ENCODE measurements at regions not wholly inside any gene's neighbourhood (a gene's known extent, or its start where the extent isn't known, plus 50 kb on each side); places are given as distances from the start of the nearest gene placed in this dataset.

GRCh38 chr5:174348311-174348981 lies 302.9 kb downstream of the NSG2 start:
- Mint-ChIP-seq H3K27me3 (peaks cover 16% of the 10 kb centered on the region), H3K36me3 (no peaks in the 10 kb centered on the region), H3K27ac (no peak overlapping the region), H3K4me3 (no peak overlapping the region), H3K4me1 (ENCODE audit: unreplicated experiment) (peaks cover under 1% of the 10 kb centered on the region), H3K9me3 (no peaks in the 10 kb centered on the region)
- no peak for TF ChIP-seq CTCF (conservative IDR thresholded peaks at IDR 0.05)
- no peak for DNase-seq (ENCODE audit: extremely low spot score, unreplicated experiment)

GRCh38 chr5:174352681-174353080 lies 307.2 kb downstream of the NSG2 start:
- DNase-seq (ENCODE audit: extremely low spot score, unreplicated experiment), result no peak
- no peak for TF ChIP-seq CTCF (conservative IDR thresholded peaks at IDR 0.05)
- no peaks in the 10 kb centered on the region for H3K4me1 Mint-ChIP-seq (ENCODE audit: unreplicated experiment)
- H3K4me3 Mint-ChIP-seq, result no peak overlapping the region
- no peaks in the 10 kb centered on the region for H3K36me3 Mint-ChIP-seq
- H3K27me3 Mint-ChIP-seq, result peaks cover 17% of the 10 kb centered on the region
- peaks cover 5% of the 10 kb centered on the region for H3K9me3 Mint-ChIP-seq
- H3K27ac Mint-ChIP-seq, result no peak overlapping the region

- peaks cover 13% of the 10 kb centered on the region for H3K4me1 Mint-ChIP-seq (ENCODE audit: unreplicated experiment)
- peak overlapping the region; percentile 72 for H3K27ac Mint-ChIP-seq
- no peak for TF ChIP-seq CTCF (conservative IDR thresholded peaks at IDR 0.05)
- DNase-seq (ENCODE audit: extremely low spot score, unreplicated experiment), result no peak
- peaks cover 5% of the 10 kb centered on the region for H3K9me3 Mint-ChIP-seq
- H3K36me3 Mint-ChIP-seq, result no peaks in the 10 kb centered on the region
- H3K4me3 Mint-ChIP-seq, result no peak overlapping the region
- H3K27me3 Mint-ChIP-seq, result peaks cover 13% of the 10 kb centered on the region
Measured at GRCh38 chr5:174354571-174354970, 309.1 kb downstream of the NSG2 start.

- H3K4me1 Mint-ChIP-seq (ENCODE audit: unreplicated experiment), result peaks cover 19% of the 10 kb centered on the region
- peaks cover 11% of the 10 kb centered on the region for H3K27me3 Mint-ChIP-seq
- no peak overlapping the region for H3K4me3 Mint-ChIP-seq
- no peak for DNase-seq (ENCODE audit: extremely low spot score, unreplicated experiment)
- H3K36me3 Mint-ChIP-seq, result no peaks in the 10 kb centered on the region
- H3K9me3 Mint-ChIP-seq, result peaks cover 5% of the 10 kb centered on the region
- peak overlapping the region; percentile 72 for H3K27ac Mint-ChIP-seq
- no peak for TF ChIP-seq CTCF (conservative IDR thresholded peaks at IDR 0.05)
Measured at GRCh38 chr5:174355208-174355612, 309.7 kb downstream of the NSG2 start.

- no peak for TF ChIP-seq CTCF (conservative IDR thresholded peaks at IDR 0.05)
- H3K27ac Mint-ChIP-seq, result peak overlapping the region; percentile 16
- DNase-seq (ENCODE audit: extremely low spot score, unreplicated experiment), result no peak
- peaks cover 5% of the 10 kb centered on the region for H3K9me3 Mint-ChIP-seq
- H3K27me3 Mint-ChIP-seq, result peaks cover 9% of the 10 kb centered on the region
- H3K4me3 Mint-ChIP-seq, result no peak overlapping the region
- no peaks in the 10 kb centered on the region for H3K36me3 Mint-ChIP-seq
- peaks cover 19% of the 10 kb centered on the region for H3K4me1 Mint-ChIP-seq (ENCODE audit: unreplicated experiment)
Measured at GRCh38 chr5:174355995-174356394, 310.5 kb downstream of the NSG2 start.
